PFSK-1 (cell line): ENCODE measurements at regions not wholly inside any gene's neighbourhood (a gene's known extent, or its start where the extent isn't known, plus 50 kb on each side); places are given as distances from the start of the nearest gene placed in this dataset.

ENCODE experiments used
- FOXP2 ChIP-seq: optimal IDR thresholded peaks from 2 replicates; pipeline ENCODE3; 2011; ENCODE audit warnings: borderline replicate concordance, control low read depth, inconsistent platforms; ENCODE audit not compliant: insufficient read depth; ENCODE audit errors: extremely low read length, extremely low read depth
- POLR2AphosphoS5 ChIP-seq: IDR thresholded peaks from 2 replicates; pipeline ENCODE4 v1.6.1; 2012; ENCODE audit warnings: low read depth, mild to moderate bottlenecking, control low read depth, low read length, moderate library complexity
- SIN3A ChIP-seq: IDR thresholded peaks from 2 replicates; pipeline ENCODE4 v1.6.1; 2012; ENCODE audit warnings: mild to moderate bottlenecking, low read length, moderate library complexity, borderline replicate concordance; ENCODE audit not compliant: insufficient read depth
- TAF1 ChIP-seq: IDR thresholded peaks from 2 replicates; pipeline ENCODE4 v1.6.1; 2012; ENCODE audit warnings: low read length, control low read depth, borderline replicate concordance; ENCODE audit not compliant: insufficient read depth
- TF ChIP-seq, protein P1 (sequence below), 2 experiments: IDR thresholded peaks; 2 replicates each; pipeline versions ENCODE4 v1.6.1 to v1.8.0; 2011 to 2012; ENCODE audit warnings: low read depth in 2 of 2, low read length in 2 of 2, control low read depth in 1 of 2, inconsistent platforms in 1 of 2, mild to moderate bottlenecking in 1 of 2, moderate library complexity in 1 of 2; ENCODE audit not compliant: insufficient read depth in 1 of 2

DNA sequence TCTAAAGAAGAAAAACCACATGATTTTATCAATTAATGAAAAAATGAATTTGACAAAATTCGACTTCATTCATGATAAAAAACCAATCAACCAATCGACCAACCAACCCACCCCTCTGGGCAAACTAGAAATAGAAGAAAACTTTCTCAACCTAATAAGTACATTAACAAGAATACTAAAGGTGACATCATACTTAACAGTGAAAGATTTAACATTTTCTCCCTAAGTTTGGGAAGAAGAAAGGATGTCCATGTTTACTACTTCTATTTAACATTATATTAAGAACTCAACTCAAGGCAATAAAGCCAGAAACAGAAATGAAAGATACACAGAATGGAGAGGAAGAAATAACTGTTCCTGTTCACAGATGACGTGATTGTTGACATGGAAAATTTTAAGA is 476.1 kb upstream of the MEF2C start:
- TF ChIP-seq POLR2AphosphoS5 (no peak), FOXP2 (no peak)

GRCh38 chr5:89353837-89354551 is 471.0 kb upstream of the MEF2C start:
- TF ChIP-seq POLR2AphosphoS5 (no peak), FOXP2 (no peak), TAF1 (no peak), SIN3A (no peak)
- TF ChIP-seq, protein P1, sequence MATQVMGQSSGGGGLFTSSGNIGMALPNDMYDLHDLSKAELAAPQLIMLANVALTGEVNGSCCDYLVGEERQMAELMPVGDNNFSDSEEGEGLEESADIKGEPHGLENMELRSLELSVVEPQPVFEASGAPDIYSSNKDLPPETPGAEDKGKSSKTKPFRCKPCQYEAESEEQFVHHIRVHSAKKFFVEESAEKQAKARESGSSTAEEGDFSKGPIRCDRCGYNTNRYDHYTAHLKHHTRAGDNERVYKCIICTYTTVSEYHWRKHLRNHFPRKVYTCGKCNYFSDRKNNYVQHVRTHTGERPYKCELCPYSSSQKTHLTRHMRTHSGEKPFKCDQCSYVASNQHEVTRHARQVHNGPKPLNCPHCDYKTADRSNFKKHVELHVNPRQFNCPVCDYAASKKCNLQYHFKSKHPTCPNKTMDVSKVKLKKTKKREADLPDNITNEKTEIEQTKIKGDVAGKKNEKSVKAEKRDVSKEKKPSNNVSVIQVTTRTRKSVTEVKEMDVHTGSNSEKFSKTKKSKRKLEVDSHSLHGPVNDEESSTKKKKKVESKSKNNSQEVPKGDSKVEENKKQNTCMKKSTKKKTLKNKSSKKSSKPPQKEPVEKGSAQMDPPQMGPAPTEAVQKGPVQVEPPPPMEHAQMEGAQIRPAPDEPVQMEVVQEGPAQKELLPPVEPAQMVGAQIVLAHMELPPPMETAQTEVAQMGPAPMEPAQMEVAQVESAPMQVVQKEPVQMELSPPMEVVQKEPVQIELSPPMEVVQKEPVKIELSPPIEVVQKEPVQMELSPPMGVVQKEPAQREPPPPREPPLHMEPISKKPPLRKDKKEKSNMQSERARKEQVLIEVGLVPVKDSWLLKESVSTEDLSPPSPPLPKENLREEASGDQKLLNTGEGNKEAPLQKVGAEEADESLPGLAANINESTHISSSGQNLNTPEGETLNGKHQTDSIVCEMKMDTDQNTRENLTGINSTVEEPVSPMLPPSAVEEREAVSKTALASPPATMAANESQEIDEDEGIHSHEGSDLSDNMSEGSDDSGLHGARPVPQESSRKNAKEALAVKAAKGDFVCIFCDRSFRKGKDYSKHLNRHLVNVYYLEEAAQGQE (IDR thresholded peaks at IDR 0.05; ENCODE audit: insufficient read depth in 1 of 2, low read depth in 2 of 2, low read length in 2 of 2): no peak

- no peak for TF ChIP-seq POLR2AphosphoS5
Observed at GRCh38 chr5:89351975-89352374, 469.0 kb upstream of the MEF2C start.

- TF ChIP-seq FOXP2 (no peak), SIN3A (no peak), POLR2AphosphoS5 (no peak), TAF1 (no peak)
- TF ChIP-seq, protein P1 (IDR thresholded peaks at IDR 0.05; ENCODE audit: insufficient read depth in 1 of 2, low read depth in 2 of 2, low read length in 2 of 2): no peak
Observed at GRCh38 chr5:89351222-89351621, 468.2 kb upstream of the MEF2C start.

DNA sequence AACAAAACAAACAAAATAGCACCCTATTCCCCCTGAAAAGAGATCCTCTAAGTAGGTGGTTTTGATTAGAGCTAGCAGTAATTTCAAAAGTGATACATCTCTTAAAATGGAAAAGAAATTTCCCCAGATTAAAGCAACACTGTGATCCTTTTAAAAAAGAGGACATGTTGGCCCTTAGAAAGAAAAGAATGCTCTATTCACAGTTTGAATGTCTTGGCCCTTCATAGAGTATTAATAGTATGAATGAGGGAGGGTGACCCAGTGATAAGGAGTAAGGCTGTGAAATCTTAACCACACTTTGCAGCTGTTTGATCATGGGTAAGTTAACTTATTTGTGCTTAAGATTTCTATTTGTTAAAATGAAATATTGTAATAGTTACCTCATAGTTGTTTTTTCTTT is 467.7 kb upstream of the MEF2C start:
- no peak for TF ChIP-seq TAF1
- no peak for TF ChIP-seq FOXP2
- TF ChIP-seq, protein P1 (IDR thresholded peaks at IDR 0.05; ENCODE audit: insufficient read depth in 1 of 2, low read depth in 2 of 2, low read length in 2 of 2): no peak
- no peak for TF ChIP-seq SIN3A
- TF ChIP-seq POLR2AphosphoS5: no peak

DNA sequence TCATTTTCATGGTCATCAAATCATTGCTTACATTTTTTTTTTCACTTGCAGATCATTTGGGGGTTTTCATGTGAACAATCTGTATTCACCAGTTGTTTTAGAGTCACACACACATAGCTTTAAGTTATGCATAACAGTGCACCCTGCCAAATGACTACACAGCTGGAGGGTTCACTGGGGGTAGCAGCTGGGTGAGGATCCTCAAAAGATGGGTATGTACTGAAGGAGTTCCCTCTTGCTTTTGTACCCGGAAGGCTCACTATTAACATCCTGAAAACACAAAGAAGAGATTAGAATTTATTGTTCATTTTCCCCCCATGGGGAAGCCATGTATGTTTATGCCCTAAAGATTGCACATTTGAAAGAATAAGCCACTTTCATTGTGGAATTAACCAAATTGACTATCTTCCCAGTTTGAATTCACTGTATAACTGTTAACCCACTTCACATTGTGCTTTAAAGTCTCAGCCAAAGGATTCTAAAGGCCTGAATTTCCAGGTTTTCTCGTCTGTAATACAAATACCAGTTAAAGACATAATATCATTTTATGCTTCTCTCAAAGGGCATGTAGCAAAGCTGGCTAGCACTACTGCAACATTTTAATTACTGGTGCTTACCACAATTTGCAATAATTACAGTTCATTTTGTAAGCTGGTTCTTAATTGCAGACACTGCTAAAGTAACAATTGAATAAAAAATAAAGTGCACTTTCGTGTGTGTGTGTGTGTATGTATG is 466.4 kb upstream of the MEF2C start:
- TF ChIP-seq SIN3A (no peak), FOXP2 (no peak), TAF1 (no peak), POLR2AphosphoS5 (no peak)
- TF ChIP-seq, protein P1 (IDR thresholded peaks at IDR 0.05; ENCODE audit: insufficient read depth in 1 of 2, low read depth in 2 of 2, low read length in 2 of 2): no peak
